Epithelial cell of proximal tubule (primary cell): ENCODE measurements at regions not wholly inside any gene's neighbourhood (a gene's known extent, or its start where the extent isn't known, plus 50 kb on each side); places are given as distances from the start of the nearest gene placed in this dataset.

Source experiments
- DNase-seq: peaks from one replicate; pipeline ENCODE4 v3.0.0-alpha.2; 2011; ENCODE audit warnings: low read depth
- H3K4me3 ChIP-seq: 2 replicates; pipeline ENCODE4 v1.5.1; 2011; ENCODE audit warnings: low read depth, mild to moderate bottlenecking, low read length
- CTCF ChIP-seq: conservative IDR thresholded peaks from 2 replicates; pipeline ENCODE4 v1.5.1; 2012; ENCODE audit warnings: low read depth, mild to moderate bottlenecking, low read length

GRCh38 chr5:110338341-110339083 is 388.0 kb downstream of the TMEM232 start:
- TF ChIP-seq CTCF: no peak
- H3K4me3 ChIP-seq: no peak overlapping the region
- no peak for DNase-seq

GRCh38 chr5:110339399-110339798 is 387.1 kb downstream of the TMEM232 start:
- no peak for TF ChIP-seq CTCF
- no peak for DNase-seq
- H3K4me3 ChIP-seq: no peak overlapping the region

GRCh38 chr5:110341836-110342235 is 384.6 kb downstream of the TMEM232 start:
- H3K4me3 ChIP-seq: no peak overlapping the region
- TF ChIP-seq CTCF: no peak
- DNase-seq: no peak

GRCh38 chr5:110342683-110343082 is 383.8 kb downstream of the TMEM232 start:
- no peak overlapping the region for H3K4me3 ChIP-seq
- DNase-seq: no peak
- TF ChIP-seq CTCF: no peak

GRCh38 chr5:110343616-110344015 is 382.9 kb downstream of the TMEM232 start:
- no peak overlapping the region for H3K4me3 ChIP-seq
- no peak for TF ChIP-seq CTCF
- no peak for DNase-seq

- TF ChIP-seq CTCF: no peak
- no peak for DNase-seq
- no peak overlapping the region for H3K4me3 ChIP-seq
These were observed 380.8 kb downstream of the TMEM232 start for GRCh38 chr5:110345623-110346022.

- no peak for DNase-seq
- no peak for TF ChIP-seq CTCF
- H3K4me3 ChIP-seq: no peak overlapping the region
These were observed 379.5 kb downstream of the TMEM232 start for GRCh38 chr5:110346893-110347358.
